Aorta (tissue), 5 donors: ENCODE measurements at regions not wholly inside any gene's neighbourhood (a gene's known extent, or its start where the extent isn't known, plus 50 kb on each side); places are given as distances from the start of the nearest gene placed in this dataset.
"Not testable (repeated sequence)": the region's sequence is repeated elsewhere in the genome, so short reads cannot be mapped to it uniquely, and the experiment has no call there.

ENCODE experiments used
- ATAC-seq: fragments of 200-7000 bp; cut with Tn5 transposase; one replicate; pipeline ENCODE4 v1.9.1; 2022; ENCODE audit warnings: moderate library complexity; ENCODE audit not compliant: low FRiP score
- DNase-seq, 2 donors: peaks; one replicate each; pipeline ENCODE4 v3.0.0-alpha.2; 2020
- H3K27ac ChIP-seq, 2 donors: one replicate each; pipeline ENCODE4 v1.5.1; 2013; ENCODE audit warnings: low read length in 2 of 2, mild to moderate bottlenecking in 2 of 2, moderate library complexity in 2 of 2, control low read depth in 1 of 2, inconsistent platforms in 1 of 2, low read depth in 1 of 2
- H3K27me3 ChIP-seq, 2 donors: one replicate each; pipeline ENCODE4 v1.6.1; 2013; ENCODE audit warnings: control low read depth in 1 of 2, low read length in 1 of 2, mild to moderate bottlenecking in 1 of 2, moderate library complexity in 1 of 2; ENCODE audit not compliant: insufficient read depth in 2 of 2, control insufficient read depth in 1 of 2
- H3K36me3 ChIP-seq, 2 donors: one replicate each; pipeline ENCODE4 v1.6.1; 2013; ENCODE audit warnings: control low read depth in 1 of 2, low read length in 1 of 2, mild to moderate bottlenecking in 1 of 2; ENCODE audit not compliant: insufficient read depth in 2 of 2, control insufficient read depth in 1 of 2
- H3K4me1 ChIP-seq, 2 donors: one replicate each; pipeline ENCODE4 v1.6.1; 2013; ENCODE audit warnings: low read length in 2 of 2, control low read depth in 1 of 2, mild to moderate bottlenecking in 1 of 2, moderate library complexity in 1 of 2; ENCODE audit not compliant: insufficient read depth in 2 of 2, control insufficient read depth in 1 of 2
- H3K4me3 ChIP-seq, 2 donors: one replicate each; pipeline ENCODE4 v1.5.1; 2013; ENCODE audit warnings: low read length in 2 of 2, control low read depth in 1 of 2, mild to moderate bottlenecking in 1 of 2
- H3K9me3 ChIP-seq: one replicate; pipeline ENCODE4 v1.6.1; 2013; ENCODE audit warnings: mild to moderate bottlenecking, low read length; ENCODE audit not compliant: control insufficient read depth
- WGBS, 2 donors: extraction: QIAGEN DNeasy Blood & Tissue Kit; methylation state at CpG; one replicate each; pipeline ENCODE4 v1.1.7; 2013; 5-methylcytosine and 5-hydroxymethylcytosine counted together
- intact Hi-C, 2 donors: fragments of 100-400 bp; cut with DNase I; formaldehyde crosslinking; loops; one replicate each; pipeline versions ENCODE4 v1.14.2 to v1.15.0; 2022
- donor health status: healthy with polysubstance abuse.
- donor health status: Bipolar disorder and iron deficiency.
- donor health status: DM: no; HTN: no; CAD: no.
- donor health status: DM: no; HTN: no; CAD: no.
- donor health status: DM: yes; HTN: yes; CAD: no.

DNA sequence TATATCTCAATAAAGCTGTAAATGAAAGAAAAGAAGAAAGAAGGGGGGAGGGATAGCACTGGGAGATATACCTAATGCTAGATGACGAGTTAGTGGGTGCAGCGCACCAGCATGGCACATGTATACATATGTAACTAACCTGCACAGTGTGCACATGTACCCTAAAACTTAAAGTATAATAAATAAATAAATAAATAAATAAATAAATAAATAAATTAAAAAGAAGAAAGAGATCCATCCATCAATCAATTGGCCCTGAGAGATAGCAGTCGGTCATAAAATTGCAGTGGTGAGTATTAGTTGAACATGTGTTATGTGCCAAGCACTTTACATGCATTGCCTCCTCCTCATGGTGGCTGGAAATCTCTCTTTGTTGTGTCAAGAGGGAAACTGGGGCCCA, 95.2 kb upstream of the YWHAQ start:
- H3K27me3 ChIP-seq, H3K36me3 ChIP-seq, H3K27ac ChIP-seq, intact Hi-C loops, H3K9me3 ChIP-seq, ATAC-seq, H3K4me3 ChIP-seq, DNase-seq, H3K4me1 ChIP-seq: not testable (repeated sequence)
- WGBS, 2 donors = 89 to 91% methylated on average over 3 of the region's 3 CpGs

DNA sequence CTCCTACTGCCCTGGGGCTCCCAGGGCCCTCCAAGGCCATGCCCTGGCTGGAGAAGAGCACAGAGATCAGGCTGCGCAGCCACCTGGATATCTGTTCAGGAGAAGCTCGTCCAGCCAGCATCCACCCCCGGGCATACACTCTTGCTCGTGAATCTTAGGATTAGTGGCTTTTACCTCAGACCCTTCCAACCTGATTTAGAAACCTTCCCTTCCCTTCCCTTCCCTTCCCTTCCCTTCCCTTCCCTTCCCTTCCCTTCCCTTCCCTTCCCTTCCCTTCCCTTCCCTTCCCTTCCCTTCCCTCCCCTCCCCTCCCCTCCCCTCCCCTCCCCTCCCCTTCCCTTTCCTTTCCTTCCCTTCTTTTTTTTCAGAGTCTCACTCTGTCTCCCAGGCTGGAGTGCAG, 99.7 kb upstream of the YWHAQ start:
- H3K27ac ChIP-seq, H3K4me1 ChIP-seq, H3K27me3 ChIP-seq, H3K9me3 ChIP-seq, intact Hi-C loops, H3K36me3 ChIP-seq, H3K4me3 ChIP-seq, DNase-seq, ATAC-seq: not testable (repeated sequence)
- WGBS, 2 donors = 79 to 83% methylated on average over 4 of the region's 4 CpGs

DNA sequence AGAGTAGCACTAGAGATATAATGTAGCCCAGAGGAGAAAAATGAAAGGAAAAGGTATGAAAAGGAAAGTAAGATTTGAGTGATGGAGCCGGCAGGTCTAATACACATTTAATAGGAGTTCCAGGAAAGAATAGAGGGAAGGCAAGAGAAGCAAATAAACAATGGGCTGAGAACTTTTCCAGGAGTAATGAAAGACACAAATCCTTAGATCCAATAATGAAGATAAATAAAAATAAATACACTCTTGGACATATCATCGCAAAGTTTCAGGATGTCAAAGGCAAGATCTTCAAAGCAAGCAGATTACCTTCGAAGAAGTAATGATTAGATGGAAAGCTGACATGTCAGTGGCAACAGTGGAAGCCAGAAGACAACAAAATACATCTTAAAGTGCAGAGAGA, 102.0 kb upstream of the YWHAQ start:
- no peak for ATAC-seq
- Histone ChIP-seq H3K4me3 (no peak overlapping the region), H3K27me3 (no peaks in the 10 kb centered on the region), H3K27ac (no peak overlapping the region), H3K9me3 (peaks cover 1% of the 10 kb centered on the region), H3K4me1 (no peaks in the 10 kb centered on the region), H3K36me3 (no peaks in the 10 kb centered on the region)
- intact Hi-C loops = no loop called here
- DNase-seq = no peak
- WGBS, 2 donors = 94 to 95% methylated on average over 3 of the region's 3 CpGs

DNA sequence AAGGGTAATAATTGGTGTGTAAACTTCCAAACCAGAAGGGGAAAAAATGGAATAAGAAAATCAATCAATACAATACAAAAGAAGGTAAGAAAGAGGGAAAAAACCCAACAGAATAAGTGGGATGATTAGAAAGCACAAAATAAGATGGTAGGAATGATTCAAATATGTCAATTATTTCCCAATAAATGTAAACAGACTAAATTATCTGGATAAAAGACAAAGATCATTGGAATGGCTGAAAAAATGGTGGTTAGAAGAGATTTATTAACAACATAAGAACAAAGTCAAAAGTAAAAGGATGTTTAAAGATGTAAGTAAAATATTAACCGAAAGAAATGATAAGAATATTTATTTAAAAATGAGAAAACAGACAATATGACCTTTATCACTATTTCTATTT, 103.5 kb upstream of the YWHAQ start:
- Histone ChIP-seq H3K9me3 (peaks cover 1% of the 10 kb centered on the region), H3K4me3 (no peak overlapping the region), H3K4me1 (peaks cover 0 to 2% of the 10 kb centered on the region in 2 donors), H3K36me3 (no peaks in the 10 kb centered on the region), H3K27me3 (no peaks in the 10 kb centered on the region), H3K27ac (no peak overlapping the region)
- WGBS, 2 donors = 65 to 67% methylated on average over 1 of the region's 1 CpG
- no peak for ATAC-seq
- intact Hi-C loops = no loop called here
- no peak for DNase-seq

DNA sequence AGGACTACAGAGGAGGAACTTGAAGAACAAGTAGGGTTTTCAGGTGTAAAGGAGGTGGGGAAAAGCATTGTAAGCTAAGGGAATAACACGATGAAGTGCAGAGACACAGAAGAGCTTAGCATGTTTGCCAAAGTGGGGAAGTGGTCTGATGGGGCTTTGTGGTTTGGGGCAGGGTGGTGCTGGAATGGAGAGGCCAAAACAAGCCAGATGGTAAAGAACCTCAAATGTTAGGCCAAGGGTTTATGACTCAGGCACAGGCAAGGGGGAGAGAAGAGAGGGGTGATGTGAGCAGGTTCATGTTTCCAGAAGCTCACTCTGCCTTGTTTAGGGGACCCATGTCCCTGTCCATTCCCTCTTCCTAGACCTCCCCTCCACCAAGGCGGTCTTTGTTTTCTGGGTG, 104.5 kb upstream of the YWHAQ start:
- H3K4me1 ChIP-seq = peaks cover 0 to 2% of the 10 kb centered on the region in 2 donors
- DNase-seq (no peak), ATAC-seq (no peak)
- intact Hi-C loops = no loop called here
- WGBS, 2 donors = 95 to 96% methylated on average over 2 of the region's 2 CpGs
- H3K4me3 ChIP-seq = no peak overlapping the region
- H3K36me3 ChIP-seq = no peaks in the 10 kb centered on the region
- H3K27me3 ChIP-seq = no peaks in the 10 kb centered on the region
- peaks cover 1% of the 10 kb centered on the region for H3K9me3 ChIP-seq
- no peak overlapping the region for H3K27ac ChIP-seq

DNA sequence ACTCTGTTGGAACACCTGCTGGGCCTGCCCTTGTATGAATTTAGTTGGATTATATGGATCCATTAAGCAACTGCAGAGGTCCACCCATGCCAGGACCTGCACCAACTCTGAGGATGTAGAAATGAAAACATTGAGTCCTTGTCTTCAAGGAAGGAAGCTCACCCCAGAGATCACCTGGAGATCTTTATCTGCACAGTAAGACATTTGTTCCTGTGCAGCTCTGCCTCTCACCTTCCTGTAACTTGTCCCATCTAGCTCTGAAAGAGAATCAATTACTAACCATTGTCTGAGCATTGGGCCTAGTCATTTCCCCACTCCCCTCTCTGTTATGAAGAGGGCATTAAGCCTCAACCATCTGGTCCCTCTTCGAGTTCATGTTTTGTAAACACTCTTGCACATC, 105.2 kb upstream of the YWHAQ start:
- intact Hi-C loops = no loop called here
- H3K36me3 ChIP-seq = no peaks in the 10 kb centered on the region
- H3K4me3 ChIP-seq = no peak overlapping the region
- H3K9me3 ChIP-seq = peaks cover 1% of the 10 kb centered on the region
- WGBS, 2 donors = 93 to 95% methylated on average over 1 of the region's 1 CpG
- no peaks in the 10 kb centered on the region for H3K27me3 ChIP-seq
- H3K27ac ChIP-seq = no peak overlapping the region
- DNase-seq (no peak), ATAC-seq (no peak)
- peaks cover 0 to 2% of the 10 kb centered on the region in 2 donors for H3K4me1 ChIP-seq

DNA sequence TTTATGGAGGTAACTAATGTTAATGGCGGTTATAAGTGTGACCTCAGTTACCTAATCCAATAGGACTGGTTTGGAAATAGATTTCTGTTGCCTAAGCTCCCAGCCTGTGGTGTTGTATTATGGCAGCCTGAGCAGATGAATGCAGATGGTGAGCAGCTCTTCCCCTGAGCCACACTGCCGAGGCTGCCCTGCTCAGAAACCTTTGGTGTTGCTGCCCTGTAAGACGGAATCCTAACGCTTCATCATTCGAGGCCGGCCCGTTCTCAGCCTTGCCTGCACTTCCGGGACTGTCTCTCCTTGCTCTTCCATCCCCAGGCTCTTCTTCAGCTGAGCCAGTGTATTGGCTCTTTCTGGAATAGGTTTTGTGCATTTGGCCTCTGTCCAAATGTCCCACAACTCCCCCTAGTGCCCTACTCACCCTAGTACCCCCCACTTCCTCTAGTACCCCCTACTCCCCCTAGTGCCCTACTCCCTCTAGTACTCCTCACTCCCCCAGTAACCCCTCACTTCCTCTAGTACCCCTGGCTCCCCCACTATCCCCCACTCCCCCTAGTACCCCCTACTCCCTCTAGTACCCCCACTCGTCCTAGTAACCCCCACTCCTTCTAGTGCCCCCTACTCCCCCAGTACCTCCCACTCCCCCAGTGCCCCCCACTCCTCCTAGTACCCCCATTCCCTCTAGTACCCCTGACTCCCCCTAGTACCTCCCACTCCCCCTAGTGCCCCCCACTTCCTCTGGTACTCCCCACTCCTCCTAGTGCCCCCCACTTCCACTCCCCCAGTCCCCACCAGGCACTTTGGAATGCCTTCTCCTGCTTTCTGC, 106.0 kb upstream of the TAF1B start:
- 71 to 78% methylated on average over 9 of the region's 9 CpGs for WGBS, 2 donors
- no peak for DNase-seq
- intact Hi-C loops = no loop called here

DNA sequence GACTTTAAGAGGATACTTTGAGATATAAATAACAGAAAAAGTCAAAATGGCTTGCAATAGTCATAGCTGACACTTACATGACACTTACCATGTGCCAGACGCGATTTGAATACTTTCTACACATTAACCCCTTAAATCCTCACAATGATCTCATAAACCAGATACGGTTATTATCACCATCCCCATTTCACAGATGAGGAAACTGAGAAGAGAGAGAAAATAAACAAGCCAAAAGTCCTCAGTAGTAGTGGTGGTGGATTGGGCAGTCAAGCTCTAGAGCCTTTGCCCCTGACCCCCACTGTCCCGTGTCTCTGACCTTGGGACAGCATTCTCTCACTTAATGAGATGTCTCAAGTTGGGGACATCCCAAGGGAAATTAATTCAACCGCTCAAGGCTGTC, 105.2 kb upstream of the TAF1B start:
- intact Hi-C loops = no loop called here
- Histone ChIP-seq H3K27ac (no peak overlapping the region), H3K4me1 (peaks cover 0 to 2% of the 10 kb centered on the region in 2 donors), H3K36me3 (no peaks in the 10 kb centered on the region), H3K9me3 (peaks cover 1% of the 10 kb centered on the region), H3K27me3 (no peaks in the 10 kb centered on the region), H3K4me3 (no peak overlapping the region)
- 78 to 92% methylated on average over 5 of the region's 5 CpGs for WGBS, 2 donors
- ATAC-seq (no peak), DNase-seq (no peak)

More for the DNA sequence above, 106.0 kb upstream of the TAF1B start:
- ATAC-seq = no peak
- Histone ChIP-seq H3K4me3 (no peak overlapping the region), H3K4me1 (peaks cover 0 to 2% of the 10 kb centered on the region in 2 donors), H3K27me3 (no peaks in the 10 kb centered on the region), H3K27ac (no peak overlapping the region), H3K36me3 (no peaks in the 10 kb centered on the region), H3K9me3 (peaks cover 1% of the 10 kb centered on the region)
